Esophagus squamous epithelium (tissue), 4 donors: ENCODE measurements at regions not wholly inside any gene's neighbourhood (a gene's known extent, or its start where the extent isn't known, plus 50 kb on each side); places are given as distances from the start of the nearest gene placed in this dataset.

Source experiments
- CTCF ChIP-seq, 6 experiments: fragments of 450-650 bp in 4 of 6; fragments of 200-600 bp in 2 of 6; sonication (generic) in 2 of 6; IDR thresholded peaks; one replicate each; pipeline ENCODE4 v1.5.1; 2016 to 2019; ENCODE audit warnings: antibody characterized with exemption in 6 of 6, mild to moderate bottlenecking in 4 of 6, moderate library complexity in 4 of 6
- POLR2A ChIP-seq, 4 donors: fragments of 450-650 bp; IDR thresholded peaks; one replicate each; pipeline ENCODE4 v1.6.1; 2017; ENCODE audit warnings: antibody characterized with exemption in 4 of 4, mild to moderate bottlenecking in 4 of 4, moderate library complexity in 3 of 4

GRCh38 chr6:8535519-8535918 is 100.2 kb upstream of the SLC35B3 start:
- TF ChIP-seq POLR2A (IDR thresholded peaks at IDR 0.05) (no peak), CTCF (IDR thresholded peaks at IDR 0.05) (no peak)
